GM19455 (cell line): ENCODE measurements at regions not wholly inside any gene's neighbourhood (a gene's known extent, or its start where the extent isn't known, plus 50 kb on each side); places are given as distances from the start of the nearest gene placed in this dataset.
"Not testable (repeated sequence)": the region's sequence is repeated elsewhere in the genome, so short reads cannot be mapped to it uniquely, and the experiment has no call there.

Experiments used
- ATAC-seq: cut with Tn5 transposase; IDR thresholded peaks from one replicate; pipeline ENCODE4 v1.9.1; 2021; ENCODE audit not compliant: unreplicated experiment

DNA sequence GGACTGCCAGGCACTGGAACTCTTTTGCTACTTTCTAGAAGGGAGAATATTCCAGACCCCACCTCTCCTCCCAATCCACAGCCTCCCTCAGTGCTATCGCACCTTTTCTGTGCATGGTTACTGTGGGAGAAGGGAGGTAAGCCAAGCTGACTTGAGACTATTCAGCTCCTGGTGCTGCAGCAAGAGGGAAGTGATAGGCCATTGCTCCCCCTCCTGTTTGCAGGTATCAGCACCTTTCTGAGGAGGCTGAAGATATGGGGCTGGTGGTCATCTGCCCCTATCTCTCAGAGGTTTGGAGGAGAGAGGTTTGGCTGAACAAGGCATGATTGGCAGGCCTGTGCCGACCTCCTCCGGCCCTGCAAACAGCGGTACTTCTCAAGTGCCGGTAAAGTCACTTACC lies 103.3 kb upstream of the GATB start:
- ATAC-seq: no peak

DNA sequence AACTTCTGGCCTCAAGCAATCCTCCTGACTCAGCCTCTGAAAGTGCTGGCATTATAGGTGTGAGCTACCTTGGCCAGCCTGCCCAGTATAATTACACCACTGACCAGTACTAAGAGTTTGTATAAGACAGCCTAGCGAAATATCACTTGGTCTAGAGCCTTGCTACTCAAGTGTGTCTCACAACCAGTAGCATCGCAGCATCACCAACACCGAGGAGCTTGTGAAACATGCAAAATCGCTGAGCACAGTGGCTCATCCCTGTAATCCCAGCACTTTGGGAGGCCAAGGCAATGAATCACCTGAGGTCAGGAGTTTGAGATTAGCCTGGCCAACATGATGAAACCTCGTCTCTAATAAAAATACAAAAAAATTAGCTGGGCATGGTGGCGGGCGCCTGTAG lies 102.0 kb upstream of the GATB start:
- ATAC-seq: no peak

DNA sequence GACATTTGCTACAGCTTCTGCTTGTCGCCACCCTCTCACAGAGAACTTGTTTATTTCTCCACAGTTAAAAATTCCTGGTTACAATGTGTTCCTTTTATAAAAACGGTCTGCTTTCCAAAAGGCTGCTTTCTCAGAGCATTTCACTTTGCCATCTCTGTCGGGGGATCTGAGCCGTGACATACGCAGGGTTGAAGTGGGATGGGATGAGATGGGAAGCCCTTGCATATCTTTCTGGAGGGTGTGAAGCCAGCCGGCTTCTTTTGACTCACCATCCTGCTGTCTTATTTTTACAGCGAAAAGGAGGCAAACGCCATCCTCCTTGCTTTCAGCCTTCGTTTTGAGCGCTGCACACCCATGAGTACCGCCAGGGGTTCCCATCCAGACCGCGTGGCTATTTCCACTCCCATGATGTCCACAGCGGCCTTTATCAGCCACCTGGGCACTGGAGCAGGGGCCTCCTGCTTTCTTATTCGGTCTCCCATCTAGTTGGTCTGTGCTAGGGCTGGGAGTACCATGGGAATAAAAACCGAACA lies 99.8 kb upstream of the GATB start:
- ATAC-seq: no peak

- no peak for ATAC-seq
These were observed 98.8 kb upstream of the GATB start for GRCh38 chr4:151859641-151860040.

GRCh38 chr4:151858356-151858755 lies 97.5 kb upstream of the GATB start:
- no peak for ATAC-seq

- ATAC-seq: no peak
These were observed 96.6 kb upstream of the GATB start for GRCh38 chr4:151857368-151857767.

DNA sequence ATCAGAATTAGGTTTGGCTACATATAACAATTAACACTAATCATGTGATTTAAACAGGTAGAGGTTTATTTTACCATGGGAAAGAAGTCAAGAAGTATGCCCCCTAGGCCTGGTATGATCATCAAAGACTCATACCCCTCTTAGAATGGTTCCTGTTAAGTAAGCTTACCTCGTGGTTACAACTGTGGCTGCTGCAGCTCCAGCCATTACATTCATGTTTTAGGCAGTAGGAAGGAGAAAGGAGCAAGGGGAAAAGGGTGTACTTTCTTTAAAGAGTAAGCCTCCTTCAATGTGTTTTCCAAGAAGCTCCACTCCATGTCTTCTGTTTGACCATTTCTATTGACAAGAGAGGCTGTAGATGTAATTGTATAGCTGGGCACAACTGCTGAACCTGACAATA lies 94.9 kb upstream of the GATB start:
- ATAC-seq: no peak

DNA sequence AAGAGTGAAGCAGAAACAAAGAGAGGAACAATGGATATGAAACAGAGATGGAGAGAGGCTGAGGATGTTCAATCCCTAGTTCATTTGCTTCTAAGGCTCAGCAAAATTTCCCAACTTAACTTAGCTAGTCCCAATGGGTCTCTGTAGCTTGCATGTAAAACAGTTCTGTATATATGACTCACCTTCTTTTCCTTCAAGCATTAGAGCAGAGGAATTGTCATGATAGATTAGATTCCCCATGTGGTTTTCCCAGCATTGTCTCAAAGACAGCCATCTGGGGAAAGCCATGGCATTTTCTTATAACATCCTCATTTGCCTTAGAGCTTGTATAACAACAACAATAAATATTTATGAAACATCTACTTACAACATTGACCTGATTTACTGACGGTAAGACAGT lies 93.9 kb upstream of the GATB start:
- ATAC-seq: no peak

DNA sequence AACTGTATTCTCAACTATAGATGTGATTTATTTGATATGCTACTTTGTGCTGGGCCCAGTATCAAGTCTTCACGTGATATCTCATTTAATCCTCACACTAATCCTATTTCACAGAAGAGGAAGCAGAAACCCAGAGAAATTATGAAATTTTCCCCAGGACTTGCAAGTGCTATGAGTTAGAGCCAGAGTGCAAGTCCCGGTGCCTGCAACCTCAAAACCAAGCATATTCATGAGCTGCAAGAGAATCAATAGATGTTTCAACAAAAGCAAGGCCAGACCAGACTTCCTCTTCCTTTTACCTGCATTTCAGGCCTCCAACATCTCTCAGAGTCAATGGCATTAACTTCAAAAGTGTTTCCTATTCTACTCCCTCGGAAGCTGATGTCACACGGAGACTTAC lies 92.2 kb upstream of the GATB start:
- ATAC-seq: no peak

- no peak for ATAC-seq
These were observed 91.4 kb upstream of the GATB start for GRCh38 chr4:151852202-151852601.

- no peak for ATAC-seq
These were observed 90.5 kb upstream of the GATB start for GRCh38 chr4:151851354-151851753.

GRCh38 chr4:151850791-151851213 lies 90.0 kb upstream of the GATB start:
- ATAC-seq: no peak

DNA sequence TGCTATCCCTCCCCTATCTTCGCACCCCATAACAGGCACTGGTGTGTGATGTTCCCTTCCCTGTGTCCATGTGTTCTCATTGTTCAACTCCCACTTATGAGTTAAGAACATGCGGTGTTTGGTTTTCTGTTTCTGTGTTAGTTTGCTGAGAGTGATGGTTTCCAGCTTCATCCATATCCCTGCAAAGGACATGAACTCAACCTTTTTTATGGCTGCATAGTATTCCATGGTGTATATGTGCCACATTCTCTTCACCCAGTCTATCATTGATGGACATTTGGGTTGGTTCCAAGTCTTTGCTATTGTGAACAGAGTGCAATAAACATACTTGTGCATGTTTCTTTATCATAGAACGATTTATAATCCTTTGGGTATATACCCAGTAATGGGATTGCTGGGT lies 84.7 kb upstream of the GATB start:
- not testable (repeated sequence) for ATAC-seq

DNA sequence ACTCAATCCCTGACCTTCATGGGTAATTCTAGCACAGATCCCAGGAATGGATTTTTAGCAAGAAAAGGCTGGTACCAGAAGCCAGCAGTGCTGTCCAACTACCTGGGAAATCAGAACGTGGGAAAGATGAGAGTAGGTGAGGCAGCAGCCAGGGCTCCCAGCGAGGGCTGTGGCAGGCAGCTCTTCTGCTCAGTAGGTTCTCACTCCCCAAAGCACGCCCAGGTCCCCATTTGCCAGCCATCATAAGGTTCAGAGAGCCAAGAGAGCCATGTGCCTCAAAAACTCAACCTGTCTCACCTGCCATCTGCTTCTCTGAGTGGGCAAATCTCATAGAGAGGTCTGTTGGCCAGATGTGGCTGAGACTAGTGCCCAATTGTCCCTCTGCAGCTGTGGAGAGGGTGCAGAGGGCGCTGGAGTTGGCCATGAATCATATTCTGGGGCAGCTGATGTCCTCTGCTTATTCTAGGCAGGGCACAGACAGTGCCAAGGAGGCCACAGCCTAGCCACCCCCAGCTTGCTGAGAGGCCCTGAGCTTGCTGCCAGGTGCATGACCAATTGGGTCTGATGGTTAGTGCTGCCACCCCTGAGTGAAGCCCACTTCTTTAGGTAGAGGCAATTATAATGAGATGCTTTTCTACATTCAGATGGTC lies 81.7 kb upstream of the GATB start:
- ATAC-seq: no peak

- no peak for ATAC-seq
These were observed 80.3 kb upstream of the GATB start for GRCh38 chr4:151841107-151841506.

- ATAC-seq: no peak
These were observed 74.7 kb upstream of the GATB start for GRCh38 chr4:151835467-151835866.

DNA sequence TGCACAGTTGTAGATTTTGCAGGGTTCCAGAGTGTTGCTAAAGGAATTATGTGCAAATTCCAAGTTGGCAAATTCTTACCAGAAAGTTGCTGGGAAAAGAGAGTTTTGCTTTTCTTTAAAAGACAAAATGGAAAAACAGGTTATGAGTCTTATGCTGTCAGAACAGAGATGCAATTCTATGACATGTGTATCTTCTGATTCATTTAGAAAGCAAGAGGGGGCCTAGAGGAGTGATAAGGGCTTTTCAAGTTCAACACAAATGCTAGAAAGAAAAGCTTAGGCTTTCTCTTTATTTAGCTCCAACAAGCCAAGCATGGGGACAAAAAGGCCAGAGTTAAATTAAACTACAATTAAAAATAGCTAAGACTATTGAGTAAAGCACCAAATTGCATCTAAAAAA lies 72.4 kb upstream of the GATB start:
- no peak for ATAC-seq

DNA sequence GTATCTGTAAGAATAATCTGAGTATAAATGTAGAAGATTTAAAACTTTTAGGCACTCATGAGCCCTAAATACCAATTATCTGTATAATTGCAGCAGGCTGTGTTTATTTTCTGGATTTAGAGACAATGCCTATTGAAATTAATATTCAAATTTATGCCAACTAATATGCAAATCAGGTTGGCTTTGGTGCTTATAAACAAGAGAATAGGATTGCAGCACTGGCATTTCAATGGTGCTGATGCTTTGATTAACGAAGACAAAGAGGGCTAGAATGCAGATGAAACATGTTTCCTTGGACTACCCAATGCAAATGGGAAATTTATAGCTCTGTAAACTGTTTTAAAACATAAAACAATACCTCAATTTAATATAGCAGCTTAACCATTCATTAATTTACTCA lies 70.7 kb upstream of the GATB start:
- no peak for ATAC-seq

DNA sequence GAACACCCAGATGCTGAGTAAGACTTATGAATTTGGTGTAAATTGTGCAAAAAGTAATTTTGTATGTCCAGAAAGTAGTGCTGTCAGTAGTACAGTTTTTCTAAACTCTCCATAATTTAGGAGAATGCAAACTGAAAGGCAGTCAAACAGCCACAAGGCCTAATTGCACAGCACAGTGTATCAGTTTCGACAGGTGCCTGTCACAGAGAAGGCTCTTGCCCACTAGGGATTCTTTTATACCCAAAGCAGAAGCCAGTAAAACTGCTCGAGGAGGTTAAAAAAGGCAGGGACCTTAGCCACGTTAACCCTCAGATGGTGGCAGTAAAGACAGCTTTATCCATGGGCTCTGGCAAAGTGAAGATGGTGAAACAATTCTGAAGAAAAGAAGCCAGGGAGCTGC lies 69.4 kb upstream of the GATB start:
- no peak for ATAC-seq

- ATAC-seq: no peak
These were observed 68.5 kb upstream of the GATB start for GRCh38 chr4:151829309-151829708.

DNA sequence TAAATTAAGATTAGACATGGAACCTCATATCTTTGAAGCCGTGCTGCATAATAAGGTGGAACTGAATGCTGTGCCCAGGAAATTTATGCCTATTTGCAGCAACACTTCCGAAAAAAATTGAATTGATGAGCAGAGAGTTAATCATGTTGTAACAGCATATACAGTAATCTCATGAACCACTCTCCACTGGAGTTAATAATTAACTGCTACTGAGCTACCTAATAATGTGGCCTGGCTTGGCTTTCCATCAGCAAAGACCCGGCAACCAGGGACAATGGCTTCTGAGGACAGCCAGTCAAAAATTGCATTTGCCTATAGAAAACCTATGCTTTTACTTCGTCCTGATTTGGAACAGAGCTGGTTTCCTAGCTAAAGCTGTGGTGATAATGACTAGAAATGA lies 63.8 kb upstream of the GATB start:
- ATAC-seq: no peak

GRCh38 chr4:151822331-151822730 lies 61.5 kb upstream of the GATB start:
- no peak for ATAC-seq

DNA sequence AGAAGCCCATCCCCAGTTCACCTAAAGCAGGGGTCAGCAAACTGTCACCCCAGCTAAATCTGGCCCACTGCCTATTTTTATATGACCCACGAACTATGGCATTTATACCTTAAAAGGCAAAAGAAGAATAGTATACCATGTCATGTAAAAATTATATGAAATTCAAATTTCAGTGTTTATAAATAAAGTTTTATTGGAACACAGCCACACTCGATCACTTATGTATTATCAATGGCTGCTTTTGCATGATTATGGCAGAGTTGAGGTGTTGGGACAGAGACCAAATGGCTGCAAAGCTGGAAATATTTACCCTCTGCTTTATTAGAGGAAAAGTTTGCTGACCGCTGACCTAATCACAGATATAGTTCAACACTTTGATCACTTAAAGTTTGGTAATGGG lies 59.2 kb upstream of the GATB start:
- ATAC-seq: no peak
